Effector CD4-positive, alpha-beta T cell (primary cell): ENCODE measurements at regions not wholly inside any gene's neighbourhood (a gene's known extent, or its start where the extent isn't known, plus 50 kb on each side); places are given as distances from the start of the nearest gene placed in this dataset.
"Not testable (repeated sequence)": the region's sequence is repeated elsewhere in the genome, so short reads cannot be mapped to it uniquely, and the experiment has no call there.

Source experiments
- DNase-seq: peaks from one replicate; pipeline ENCODE4 v3.0.0-alpha.2; 2020

DNA sequence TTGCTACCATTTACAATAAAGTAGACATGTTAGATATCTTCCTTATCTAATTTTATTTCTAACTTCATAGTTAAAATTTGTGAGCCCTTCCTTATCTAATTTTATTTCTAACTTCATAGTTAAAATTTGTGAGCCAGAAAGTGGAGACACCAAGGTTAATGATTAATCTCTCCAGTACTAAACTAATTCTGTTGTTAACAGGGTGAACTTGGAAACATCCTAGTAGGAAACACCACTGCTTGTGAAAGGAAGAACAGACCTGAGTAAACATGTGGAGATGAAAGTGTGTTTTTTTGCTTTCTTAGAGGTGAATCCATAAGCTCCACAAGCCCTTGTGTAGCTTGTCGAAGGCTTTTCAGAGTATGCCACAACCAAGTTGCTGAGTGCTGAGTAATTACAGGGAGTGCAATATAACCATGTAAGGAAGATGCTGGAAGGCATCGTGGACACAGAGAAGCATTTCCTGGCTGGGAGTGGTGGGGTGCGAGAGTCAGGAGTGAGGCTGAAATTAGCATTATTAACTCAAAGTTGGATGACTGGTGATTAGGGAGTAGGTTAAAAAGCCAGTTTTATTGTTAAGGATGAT is 118.6 kb upstream of the NEIL3 start:
- no peak for DNase-seq

- DNase-seq, result no peak
Observed at GRCh38 chr4:177191586-177191985, 118.1 kb upstream of the NEIL3 start.

DNA sequence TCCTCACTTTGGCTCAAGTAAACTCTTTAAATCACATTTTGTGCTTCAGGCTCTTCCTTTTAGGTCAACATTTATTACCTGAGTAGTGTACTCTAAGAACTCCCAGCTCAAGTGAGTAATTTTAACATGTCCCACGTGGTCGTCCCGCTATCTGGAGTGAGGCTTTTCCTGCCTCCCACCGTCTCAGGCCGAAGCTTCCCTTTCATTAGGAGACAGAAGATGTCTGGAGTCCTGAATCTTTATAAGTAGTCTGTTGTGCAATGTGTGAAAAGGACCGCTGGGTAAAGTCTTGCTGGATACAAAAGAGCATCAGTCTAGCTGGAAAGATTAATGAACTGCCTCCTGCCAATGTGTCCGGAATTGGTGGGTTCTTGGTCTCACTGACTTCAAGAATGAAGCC is 117.7 kb upstream of the NEIL3 start:
- no peak for DNase-seq

DNA sequence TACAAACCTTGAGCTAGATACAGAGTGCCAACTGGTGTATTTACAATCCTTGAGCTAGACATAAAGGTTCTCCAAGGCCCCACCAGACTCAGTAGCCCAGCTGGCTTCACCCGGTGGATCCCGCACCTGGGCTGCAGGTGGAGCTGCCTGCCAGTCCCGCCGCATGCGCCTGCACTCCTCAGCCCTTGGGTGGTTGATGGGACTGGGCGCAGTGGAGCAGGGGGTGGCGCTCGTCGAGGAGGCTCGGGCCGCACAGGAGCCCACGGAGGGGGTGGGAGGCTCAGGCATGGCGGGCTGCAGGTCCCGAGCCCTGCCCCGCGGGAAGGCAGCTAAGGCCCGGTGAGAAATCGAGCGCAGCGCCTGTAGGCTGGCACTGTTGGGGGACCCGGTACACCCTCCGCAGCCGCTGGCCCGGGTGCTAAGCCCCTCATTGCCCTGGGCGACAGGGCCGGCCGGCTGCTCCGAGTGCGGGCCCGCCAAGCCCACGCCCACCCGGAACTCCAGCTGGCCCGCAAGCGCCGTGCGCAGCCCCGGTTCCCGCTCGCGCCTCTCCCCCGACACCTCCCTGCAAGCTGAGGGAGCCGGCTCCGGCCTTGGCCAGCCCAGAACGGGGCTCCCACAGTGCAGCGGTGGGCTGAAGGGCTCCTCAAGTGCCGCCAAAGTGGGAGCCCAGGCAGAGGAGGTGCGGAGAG is 116.5 kb upstream of the NEIL3 start:
- DNase-seq, result not testable (repeated sequence)

DNA sequence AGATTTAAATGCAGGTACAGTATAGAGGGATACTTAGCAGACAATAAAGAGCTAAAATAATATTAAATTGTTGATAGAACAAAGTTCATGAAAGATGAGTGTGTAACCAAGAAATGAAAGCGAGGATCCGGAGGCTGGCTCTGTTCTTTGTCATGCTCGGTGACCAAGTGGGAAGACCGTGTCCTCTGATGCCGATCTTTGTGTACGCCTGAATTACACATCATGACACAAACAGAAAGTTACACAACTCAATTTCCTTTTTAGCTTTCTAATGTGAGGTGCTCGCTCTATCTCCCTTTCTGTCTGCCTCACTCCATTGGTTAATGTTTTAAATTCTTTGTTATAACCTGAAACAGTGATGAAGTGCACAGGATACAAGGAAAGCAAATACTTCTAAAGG is 114.8 kb upstream of the NEIL3 start:
- no peak for DNase-seq

GRCh38 chr4:177196615-177197014 is 113.1 kb upstream of the NEIL3 start:
- no peak for DNase-seq

DNA sequence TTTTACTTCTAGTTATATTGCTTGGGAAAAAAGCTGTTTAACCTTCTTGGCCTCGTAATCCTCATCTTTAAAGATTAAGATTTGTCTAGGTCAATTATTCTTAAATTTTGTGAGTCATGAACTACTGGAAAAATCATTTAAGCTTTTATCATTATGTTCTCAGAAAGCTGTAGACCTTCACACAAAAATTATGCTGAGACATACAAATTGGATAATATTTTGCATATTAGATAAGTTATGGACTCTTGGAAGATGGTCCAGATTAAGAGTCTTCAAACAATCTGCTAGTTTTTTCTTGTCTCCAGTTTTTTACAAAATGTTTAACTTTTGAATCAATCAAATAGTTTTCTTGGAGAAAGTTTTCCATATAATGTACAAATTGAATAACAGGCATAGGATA is 108.1 kb upstream of the NEIL3 start:
- no peak for DNase-seq

DNA sequence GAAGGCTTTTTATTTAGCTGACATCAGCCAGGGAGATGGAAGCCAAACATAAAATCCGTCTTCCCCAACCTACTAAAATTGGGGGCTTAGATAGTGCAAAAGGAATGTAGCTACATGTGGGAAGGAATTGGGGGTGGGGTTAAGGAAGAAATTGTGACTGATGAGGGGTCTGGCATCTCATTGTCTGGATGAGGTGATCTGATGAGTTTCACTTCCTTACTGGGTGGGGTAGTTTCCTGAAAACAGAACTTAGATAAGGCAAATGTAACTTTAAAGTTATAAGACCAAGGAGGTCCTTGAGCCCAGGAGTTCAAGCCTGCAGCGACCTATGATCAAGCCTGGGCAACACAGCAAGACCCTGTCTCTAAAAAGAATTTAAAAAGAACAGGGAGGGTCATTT is 105.5 kb upstream of the NEIL3 start:
- no peak for DNase-seq

- no peak for DNase-seq
Observed at GRCh38 chr4:177214935-177215334, 94.7 kb upstream of the NEIL3 start.

DNA sequence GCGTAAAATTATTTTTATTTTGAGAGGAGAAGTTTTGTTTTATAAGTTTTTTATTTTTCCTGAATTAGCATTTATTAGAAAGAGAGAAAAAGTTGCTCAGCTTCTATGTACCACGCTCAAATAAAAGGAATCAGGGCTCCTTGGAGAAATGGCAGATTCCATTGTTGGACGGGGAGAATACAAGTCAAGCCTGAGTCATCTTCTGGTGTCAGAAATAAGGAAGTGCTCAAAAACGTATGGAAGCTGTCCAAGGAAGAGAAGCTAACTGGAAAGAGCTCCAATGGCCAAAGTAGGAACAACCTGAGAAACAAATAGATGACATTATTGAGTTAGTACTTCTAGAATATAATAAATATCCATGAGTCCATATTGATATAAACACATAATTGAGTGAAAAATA is 89.3 kb upstream of the NEIL3 start:
- DNase-seq, result no peak

- DNase-seq, result no peak
Observed at GRCh38 chr4:177222781-177223180, 86.9 kb upstream of the NEIL3 start.

GRCh38 chr4:177225605-177226004 is 84.1 kb upstream of the NEIL3 start:
- DNase-seq, result no peak

- no peak for DNase-seq
Observed at GRCh38 chr4:177227636-177228035, 82.0 kb upstream of the NEIL3 start.

DNA sequence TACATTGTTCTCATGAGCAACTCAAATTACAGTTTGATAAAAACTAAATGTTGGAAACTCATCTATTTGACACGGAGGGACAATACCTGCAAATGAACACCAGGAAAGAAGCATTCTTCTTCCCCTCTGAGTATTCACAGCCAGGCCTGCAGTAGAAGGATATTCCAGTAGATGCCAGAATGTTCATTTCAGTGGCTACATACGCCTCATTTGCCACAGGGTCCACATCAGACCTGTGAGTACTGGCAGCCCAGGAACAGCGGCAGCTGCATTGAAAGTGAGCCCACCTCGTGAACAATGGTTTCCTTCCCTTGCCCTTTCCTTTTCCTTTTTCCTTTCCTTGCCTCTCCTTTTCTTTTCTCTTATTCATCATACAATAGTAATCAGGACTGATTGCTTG is 81.1 kb upstream of the NEIL3 start:
- no peak for DNase-seq

DNA sequence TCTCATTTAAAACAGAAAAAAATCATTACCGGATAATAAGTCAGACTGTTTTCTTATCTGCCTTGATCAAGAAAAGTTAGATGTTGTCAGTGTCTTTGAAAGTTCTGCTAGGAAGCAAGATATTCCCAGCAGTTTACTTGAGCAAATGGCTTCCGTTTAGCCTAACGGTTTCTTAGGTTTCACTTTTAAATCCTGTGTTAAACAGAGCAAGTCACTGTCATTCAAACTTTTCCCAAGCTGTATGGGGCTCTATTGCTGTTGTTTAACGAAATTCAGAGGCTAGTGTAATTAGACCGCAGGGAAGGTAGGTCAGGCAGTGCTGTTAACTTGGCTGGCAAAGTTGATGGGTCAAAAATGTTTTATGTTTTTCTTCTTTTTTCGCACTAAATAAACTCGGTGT is 80.3 kb upstream of the NEIL3 start:
- no peak for DNase-seq

DNA sequence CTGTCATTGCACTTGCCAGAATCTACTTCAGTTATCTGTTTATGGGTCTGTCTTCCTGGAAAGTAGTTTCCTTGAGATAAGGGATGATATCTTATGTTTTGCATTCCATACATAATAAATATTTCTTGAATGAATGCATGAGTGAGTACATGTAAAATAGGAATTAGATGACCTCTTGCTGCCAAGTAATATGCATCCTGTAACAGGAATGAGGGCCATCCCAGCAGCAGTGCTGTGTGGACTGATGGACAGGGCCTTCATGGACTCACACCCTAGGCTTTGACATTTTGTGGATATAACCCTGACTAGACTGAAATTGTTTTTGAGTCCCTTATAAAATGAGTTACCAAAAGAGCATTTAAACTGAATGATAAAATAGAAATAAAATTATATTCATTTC is 77.2 kb upstream of the NEIL3 start:
- DNase-seq, result no peak

GRCh38 chr4:177235026-177235425 is 74.6 kb upstream of the NEIL3 start:
- no peak for DNase-seq

GRCh38 chr4:177236886-177237285 is 72.8 kb upstream of the NEIL3 start:
- DNase-seq, result no peak

DNA sequence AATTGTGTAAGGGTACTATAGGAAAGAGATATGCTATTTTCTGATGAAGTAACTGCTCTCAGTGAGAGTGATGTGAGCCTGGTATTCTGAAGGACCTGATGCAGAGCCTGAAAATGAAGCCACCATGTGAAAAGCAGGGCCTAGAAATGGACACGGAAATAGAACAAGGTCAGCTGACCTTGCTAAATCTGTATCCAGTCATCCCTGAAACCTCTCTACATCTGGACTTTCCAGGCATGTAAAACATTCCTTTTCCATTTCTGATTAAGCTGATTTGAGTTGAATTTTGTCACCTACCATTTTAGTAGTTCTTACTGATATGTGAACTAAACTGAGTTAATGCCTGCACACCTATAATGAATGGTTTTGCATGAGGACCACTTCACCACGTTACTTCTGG is 72.4 kb upstream of the NEIL3 start:
- DNase-seq, result no peak

DNA sequence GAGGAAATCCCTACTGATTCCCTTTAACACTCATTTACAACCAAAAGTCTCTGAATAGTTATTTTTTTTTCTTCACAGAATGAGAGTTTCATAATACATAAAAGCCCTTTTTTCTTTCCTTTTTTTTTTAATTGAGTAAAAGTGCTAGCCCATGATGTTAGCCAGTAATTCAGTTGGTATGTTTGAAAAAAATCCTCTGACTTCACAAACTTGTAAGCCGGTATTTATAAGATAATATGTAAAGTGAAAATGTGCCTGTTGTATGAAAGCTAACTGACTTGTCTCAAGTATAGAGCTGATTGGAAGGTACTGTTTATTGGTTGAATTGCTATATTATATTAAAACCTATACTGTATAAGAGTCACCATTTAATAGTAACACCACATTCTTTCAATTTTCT is 70.2 kb upstream of the NEIL3 start:
- no peak for DNase-seq

DNA sequence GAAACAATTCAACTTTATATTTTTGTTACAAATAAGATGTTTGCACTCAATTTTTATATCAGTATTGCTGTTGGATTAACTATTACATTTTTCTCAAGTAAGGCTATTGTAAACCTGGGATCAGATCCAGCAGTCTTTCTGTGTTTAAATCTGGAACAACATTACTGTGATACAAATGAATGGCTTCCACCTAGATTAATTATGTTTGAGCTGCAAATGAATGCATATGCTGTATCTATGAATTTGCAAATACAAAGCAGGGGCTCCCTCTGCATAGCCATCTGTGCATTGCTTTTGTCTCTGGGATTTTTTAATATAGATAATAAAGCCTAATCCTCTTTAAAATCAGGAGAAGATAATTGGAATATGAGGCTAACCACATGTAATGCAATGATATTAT is 69.8 kb upstream of the NEIL3 start:
- no peak for DNase-seq

DNA sequence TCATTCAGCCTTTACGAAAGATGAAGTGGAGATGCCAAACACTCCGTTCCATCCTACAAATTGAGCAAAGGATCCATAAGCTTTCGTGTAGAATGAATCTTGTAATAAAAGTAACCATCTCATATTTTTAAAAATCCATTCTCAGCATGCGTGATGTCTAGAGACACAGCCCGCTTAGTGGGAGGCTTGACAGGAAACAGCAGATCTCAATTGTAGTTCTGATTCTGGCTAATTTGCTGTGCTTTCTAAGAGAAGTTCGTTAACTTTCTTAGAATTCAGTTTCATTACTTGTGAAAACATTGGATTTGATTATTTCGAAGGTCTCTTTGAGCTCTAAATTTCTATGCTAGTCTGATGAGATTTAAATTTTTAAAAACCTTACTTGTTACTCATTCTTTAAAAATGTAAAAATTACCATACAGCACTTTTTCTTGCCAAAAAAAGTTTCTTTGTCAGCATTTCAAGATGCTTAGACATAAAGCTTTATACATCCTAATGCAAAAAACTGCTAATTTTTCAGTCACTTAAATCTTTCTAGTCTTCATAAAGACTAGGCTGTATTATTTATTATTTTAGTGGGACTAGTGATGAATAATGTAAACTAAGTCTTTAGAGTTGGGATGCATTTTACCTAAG is 66.9 kb upstream of the NEIL3 start:
- no peak for DNase-seq

DNA sequence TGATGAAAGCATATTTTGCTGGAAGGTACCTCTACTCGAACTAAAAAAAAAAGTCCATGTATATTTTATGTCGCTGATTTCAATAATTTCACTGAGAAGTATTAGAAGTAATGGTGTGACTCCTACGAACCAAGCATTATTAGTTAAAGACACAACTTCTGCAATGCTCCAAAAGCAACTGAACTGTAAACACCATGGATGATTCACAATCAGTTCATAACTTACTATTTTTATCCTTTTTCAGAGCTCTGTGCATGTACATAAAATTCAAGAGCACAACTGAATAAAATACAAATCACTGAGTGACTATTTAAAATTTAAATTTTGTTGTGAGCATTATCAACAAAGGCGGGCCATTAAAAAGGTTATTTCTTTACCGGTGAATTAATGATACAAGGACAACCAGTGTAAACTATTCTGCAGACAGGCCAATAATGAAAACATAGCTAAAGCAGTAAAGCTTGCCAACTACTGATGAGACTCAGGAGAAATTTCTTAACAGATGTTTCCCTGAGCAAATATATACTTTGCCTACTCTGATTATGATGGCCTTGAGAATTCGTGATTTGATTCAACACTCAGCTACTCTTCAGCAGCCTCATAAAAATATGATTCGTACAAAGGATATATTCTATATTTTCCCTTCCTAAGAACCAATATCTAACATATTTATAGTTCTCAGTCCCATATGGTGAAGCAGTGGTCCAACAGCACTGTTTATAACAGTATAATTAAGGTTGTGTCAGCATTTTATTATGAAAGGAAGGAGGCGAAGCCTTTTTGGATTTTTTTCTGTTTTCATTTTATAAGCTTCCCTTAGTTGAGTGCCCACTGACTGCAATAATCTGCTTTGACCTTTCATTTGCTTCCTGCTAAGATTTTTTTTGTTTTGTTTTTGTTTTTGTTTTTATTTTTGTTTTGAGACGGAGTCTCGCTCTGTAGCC is 62.8 kb upstream of the NEIL3 start:
- no peak for DNase-seq
